GM18861 (cell line): ENCODE measurements at regions not wholly inside any gene's neighbourhood (a gene's known extent, or its start where the extent isn't known, plus 50 kb on each side); places are given as distances from the start of the nearest gene placed in this dataset.
"Not testable (repeated sequence)": the region's sequence is repeated elsewhere in the genome, so short reads cannot be mapped to it uniquely, and the experiment has no call there.

ENCODE experiments used
- ATAC-seq: cut with Tn5 transposase; IDR thresholded peaks from one replicate; pipeline ENCODE4 v1.9.1; 2021; ENCODE audit not compliant: unreplicated experiment

DNA sequence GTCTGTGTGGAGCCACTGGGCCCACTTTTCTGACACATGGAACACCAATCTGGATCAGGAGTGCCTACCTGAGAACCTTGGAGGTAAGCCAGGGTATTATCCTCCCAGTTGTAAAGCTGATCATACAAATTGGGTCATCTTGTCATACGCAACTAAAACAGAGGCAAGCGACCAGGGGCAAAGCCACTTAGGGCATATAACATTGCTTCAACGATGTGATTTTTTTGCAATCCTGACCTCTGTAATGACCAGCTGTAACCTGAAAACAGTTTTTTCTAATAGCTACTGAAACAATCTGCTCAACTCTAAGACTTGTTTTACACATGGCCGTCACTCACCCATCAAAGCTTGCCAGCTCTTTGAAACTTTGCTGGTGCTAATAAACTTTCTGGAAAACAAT lies 261.5 kb upstream of the AGTR2 start:
- no peak for ATAC-seq

DNA sequence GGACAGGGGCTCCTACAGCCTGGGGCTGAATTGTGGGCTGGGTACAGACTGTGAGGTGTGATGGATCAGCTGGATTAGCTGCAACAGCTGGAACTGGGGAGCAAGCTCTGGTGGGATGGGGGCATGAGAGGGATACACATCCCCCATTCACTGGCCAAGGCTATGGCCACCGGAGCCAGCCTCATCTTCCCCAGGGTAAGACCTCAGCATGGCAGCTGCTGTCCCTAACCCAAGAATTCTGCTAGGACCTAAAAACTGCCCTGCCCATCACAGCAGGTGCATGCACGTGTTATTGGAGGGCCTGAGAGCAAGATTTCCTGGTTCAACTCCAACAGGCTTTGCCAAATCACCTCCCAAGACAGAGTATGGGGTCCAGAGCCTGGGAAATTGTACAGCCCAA lies 258.6 kb upstream of the AGTR2 start:
- ATAC-seq = no peak

DNA sequence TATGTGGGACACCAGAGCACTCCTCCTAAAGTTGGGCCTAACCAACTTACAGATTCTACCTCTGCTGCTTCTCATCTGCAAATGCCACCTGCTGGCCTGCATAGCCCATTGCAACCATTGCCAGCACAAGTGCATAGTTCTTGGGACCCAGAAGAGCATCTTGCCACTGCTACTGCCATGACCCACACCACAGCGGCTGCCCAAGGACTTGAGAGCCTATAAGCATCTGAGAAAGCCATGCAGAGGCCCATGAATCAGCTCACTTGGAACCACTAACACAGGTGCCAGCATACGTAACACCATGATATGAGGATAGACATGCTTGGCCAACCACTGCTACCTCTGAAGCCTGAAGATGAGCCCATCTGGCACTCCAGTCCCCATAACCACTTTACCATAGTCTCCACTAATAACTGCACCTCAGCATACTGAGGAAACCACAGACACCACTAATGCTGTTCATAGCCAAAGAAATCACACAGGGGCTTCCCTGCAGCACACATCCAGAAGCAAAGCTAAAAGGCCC lies 258.1 kb upstream of the AGTR2 start:
- peak; percentile 79 for ATAC-seq

DNA sequence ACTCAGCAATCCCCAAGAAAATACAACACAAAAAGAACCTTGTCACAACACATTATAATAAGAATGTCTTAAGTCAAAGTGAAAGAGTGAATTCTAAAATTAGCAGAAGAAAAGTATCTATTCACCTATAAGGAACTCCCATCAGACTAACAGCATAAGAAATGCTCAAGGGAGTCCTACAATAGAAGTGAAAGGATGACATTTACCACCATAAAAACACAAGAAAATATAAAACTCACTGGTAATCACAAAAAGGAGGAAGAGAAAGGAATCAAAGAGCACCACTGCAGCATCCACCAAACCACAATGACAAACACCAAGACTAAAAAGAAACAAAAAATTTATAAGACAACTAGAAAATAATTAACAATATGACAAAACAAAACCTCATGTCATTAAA lies 257.0 kb upstream of the AGTR2 start:
- peak; percentile 65 for ATAC-seq

DNA sequence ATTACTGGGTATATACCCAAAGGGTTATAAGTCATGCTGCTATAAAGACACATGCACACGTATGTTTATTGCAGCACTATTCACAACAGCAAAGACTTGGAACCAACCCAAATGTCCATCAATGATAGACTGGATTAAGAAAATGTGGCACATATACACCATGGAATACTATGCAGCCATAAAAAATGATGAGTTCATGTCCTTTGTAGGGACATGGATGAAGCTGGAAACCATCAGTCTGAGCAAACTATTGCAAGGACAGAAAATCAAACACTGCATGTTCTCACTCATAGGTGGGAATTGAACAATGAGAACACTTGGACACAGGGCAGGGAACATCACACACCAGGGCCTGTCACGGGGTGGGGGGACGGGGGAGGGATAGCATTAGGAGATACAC lies 254.9 kb upstream of the AGTR2 start:
- not testable (repeated sequence) for ATAC-seq

DNA sequence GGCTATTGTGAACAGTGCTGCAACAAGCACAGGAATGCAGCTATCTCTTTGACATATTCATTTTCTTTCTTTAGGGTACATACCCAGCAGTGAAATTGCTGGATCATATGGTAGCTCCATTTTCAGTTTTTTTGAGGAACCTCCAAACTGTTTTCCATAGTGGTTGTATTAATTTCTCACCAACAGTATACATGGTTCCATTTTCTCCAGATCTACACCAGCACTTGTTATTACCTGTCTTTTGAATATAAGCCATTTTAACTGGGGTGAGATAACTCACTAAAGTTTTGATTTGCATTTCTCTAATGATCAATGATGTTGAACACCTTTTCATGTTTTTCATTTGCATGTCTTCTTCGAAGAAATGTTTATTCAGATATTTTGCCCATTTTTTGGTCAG lies 241.1 kb upstream of the AGTR2 start:
- ATAC-seq = no peak

DNA sequence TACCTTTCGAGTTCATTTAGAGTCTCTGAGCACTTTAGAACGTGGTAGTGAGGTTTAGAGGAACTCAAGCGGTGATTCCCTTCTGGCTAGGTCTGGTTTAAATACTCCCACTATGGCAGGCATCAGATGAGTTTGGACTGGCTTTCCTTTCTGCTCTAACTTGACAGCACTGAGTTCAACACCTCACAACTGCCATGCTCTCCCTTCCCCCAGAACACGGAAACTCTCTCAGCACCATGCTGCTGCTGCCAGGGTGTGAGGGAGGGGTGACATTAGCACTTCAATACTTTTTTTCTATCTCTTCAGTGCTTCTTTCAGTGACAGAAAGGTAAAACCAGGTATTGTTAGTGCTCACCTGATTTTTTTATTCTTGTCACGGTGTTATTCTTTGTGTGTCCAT lies 234.5 kb upstream of the AGTR2 start:
- ATAC-seq = no peak

DNA sequence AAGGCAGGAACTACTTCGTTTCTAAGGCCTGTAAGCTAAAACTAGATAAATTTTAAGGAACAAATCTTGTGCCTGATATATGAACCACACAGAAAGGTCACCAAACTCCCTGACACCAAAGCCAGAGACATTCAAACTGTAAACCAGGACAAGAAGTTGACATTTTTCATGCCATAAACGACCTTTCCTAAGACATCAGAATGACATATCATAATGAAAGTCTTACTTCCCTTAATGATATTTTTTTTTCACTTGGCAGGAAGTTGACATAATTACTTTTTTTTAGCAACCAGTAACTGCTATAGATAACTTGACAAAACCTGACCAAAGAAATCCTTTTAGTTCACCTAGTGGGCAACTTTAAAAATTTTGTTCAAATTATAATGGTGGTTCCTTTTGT lies 231.5 kb upstream of the AGTR2 start:
- ATAC-seq = peak; percentile 61

DNA sequence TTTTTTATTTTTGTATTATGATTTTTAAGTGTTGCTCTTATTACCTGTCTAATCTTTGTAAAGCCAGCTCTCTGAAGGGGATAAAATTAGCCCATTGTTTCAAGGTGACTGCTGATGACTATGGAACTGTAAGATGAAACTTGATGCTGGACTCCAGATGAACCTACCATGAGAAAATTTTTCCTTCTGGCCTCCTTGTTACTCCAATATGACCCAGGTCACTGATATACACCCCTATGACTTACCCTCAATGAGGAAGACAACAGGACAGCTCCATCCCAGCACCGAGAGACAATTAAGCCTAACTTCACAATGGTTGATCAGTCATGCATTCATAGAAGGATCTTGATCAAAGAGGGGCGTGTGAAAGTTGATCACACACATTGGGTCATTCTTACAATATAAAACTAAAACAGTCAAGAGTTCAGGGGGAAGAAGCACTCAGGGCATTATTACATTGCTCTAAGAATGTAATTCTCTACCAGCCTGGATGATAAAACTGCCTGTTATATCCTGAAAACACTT lies 230.8 kb upstream of the AGTR2 start:
- no peak for ATAC-seq

DNA sequence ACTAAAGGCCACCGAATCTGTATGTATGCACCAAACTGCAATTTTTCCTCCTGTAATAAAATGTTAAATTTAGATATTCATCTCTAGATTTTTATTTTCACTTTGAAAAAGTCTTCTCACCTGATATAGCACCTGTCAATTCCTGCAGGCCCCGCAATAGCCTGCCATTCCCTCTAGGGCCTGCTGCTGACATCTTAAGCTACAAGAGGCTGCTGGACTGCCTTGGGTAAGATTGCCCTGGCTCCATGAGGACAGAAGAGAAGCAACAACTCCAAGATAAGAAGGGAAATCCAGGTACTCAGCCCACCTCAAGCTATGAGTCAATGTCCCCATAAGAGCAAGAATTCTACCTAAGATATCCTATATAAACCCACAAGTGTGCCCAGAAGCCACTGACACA lies 230.2 kb upstream of the AGTR2 start:
- no peak for ATAC-seq

DNA sequence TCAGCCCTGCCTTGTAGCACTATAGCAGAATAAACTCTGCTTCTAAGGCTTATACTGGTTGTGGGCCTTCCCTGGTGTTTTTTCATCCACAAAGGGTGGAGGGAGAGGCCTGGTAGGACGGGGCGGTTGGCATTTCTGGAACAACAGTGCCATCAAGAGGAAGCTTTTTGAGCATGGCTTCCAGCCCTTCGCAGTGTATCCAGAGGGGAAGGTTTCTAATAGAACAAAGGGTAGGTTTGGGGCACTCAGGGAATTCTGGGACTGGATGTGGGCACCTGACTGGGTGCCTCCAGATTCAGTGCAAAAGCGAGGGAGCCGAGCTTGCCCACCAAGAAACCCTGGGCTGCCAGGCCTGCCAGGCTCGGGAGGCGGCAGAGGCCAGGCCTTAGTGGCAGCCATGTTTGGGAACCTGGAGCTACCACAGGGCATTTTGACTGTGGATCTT lies 229.6 kb upstream of the AGTR2 start:
- peak; percentile 54 for ATAC-seq

DNA sequence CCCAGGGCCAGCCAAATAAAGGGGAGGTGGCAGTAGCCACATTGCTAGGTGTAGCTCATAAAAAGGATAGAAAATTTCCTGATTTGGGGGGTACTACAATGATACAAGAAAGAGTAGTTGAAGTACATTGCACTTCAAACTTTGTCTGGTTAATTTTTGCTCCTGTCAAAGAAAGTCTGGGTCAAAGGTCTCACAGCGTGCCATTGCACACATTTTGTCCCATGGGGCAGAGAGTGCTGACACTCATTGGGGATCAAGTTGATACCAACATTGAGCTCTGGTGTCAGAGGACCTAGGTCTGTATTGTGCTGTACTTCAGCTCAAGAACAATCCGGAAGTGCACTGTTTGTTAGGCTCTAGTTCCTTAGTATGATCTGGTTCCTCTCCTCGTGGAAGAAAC lies 229.2 kb upstream of the AGTR2 start:
- ATAC-seq = no peak

DNA sequence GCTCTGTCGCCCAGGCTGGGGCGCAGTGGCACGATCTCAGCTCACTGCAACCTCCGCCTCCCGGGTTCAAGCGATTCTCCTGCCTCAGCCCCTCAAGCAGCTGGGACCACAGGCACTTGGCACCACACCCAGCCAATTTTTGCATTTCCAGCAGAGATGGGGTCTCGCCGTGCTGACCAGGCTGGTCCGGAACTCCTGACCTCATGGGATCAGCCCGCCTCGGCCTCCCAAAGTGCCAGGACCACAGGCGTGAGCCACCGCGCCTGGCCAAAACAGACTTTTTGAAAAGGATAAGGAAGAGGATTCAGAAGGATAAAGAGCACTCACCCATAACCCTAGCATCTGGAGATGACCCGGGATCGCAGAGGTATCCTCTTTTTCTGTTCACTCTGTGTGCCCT lies 224.5 kb upstream of the AGTR2 start:
- no peak for ATAC-seq

DNA sequence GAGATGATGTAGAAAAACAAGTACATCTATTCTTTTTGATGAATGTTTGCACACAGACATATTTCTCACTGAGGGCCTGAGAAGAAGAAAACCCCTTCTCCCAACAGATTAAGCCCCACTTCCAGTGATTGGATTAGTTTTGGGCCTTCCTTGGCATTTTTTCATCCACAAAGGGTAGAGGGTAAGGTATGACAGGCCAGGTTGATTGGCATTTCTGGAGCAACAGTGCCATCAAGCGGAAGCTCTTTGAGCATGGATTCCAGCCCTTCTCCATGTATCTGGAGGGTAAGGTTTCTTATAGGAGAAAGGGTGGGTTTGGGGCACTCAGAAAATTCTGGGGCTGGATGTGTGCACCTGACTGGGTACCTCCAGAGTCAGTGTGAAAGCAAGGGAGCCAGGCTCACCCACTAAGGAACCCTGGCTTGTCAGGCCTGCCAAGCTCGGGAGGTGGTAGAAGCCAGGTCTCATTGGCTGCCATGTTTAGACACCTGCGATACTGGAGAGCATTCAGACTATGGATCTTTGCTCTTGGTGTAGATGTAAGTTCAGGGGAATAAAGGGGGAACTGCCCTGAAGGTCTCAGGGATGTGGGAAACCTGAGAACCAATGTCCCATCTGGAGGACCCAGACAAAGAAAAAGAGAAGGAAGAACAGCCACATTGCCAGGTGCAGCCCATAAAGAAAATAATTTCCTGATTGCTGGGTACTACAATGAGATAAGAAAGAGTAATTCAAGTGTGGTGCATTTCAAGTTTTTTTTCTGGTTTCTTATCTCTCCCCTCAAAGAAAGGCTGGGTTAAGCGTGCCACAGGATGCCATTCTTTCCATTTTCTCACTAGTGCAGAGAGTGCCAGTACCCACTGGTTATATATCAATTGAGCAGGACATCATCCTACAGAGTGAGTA lies 222.3 kb upstream of the AGTR2 start:
- ATAC-seq = no peak

DNA sequence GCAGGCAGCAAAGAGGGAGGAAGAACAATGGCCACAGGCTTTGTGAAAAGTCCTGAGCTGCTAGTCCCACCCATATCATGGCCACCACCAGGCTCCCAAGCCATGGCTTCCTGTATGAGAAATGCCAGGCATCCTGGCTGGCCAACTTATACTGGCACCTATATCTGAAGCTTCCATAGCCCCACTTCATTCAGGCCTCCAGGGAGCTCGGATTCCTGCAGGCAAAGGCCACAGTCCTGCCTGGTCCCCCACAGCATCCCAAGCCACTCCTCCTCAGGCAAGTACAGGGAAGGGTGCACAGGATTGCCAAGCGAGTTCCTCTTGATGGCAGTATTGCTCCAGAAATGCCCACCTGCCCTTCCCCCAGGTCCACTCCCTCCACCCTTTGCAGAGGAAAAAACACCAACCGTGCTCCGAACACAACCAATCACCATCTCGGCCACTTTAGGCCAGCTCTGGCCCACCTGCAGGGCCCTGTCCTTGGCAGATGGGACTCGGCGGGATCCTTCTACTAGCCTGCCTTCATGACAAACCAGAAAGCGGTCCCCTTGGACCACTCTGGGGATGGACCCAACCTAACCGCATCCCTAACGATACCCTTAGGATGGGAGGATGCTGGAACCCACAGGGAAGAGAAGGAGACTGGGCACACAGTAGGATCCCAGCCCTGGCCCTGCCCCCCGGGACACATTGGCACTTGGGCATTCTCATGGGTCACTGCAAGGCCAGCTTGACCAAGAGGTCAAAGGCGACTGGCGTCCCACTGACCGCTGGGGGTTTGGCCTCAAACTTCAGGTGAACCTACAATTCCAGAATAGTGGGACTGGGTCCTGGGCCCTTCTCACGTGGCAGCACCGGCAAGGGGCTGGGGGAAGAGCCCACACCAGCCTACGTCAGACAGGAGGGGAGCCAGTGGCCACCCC lies 220.4 kb upstream of the AGTR2 start:
- no peak for ATAC-seq

DNA sequence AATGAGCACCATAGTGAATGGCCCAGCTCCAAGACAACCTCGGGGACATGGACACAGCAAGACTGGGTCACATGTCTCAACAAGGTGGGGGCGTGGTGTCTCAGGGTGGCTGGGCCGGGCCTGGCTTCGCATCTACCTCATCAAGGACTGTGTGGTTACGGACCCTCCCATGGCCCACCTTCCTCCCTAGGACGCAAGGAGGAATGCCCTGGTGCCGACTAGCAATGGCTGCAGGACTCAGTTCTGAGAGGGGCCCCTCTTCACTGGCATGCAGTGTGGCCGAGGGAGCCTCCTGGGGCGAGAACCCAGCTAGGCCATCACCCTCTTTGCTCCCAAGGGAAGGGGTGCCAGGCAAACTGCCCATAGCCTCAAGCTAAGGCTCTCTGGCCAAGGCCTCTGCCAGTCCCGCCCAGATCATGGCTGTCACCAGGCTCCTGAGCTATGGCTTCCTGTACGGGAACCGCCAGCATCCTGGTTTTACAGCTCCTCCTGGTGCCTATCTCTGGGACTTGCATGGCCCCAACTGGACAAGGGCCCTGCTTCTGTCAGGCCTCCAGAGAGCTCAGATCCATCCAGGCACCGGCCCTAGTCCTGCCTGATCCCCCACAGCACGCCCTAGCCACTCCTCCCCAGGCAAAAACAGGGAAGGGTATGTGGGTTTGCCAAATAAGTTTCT lies 218.0 kb upstream of the AGTR2 start:
- ATAC-seq = no peak

DNA sequence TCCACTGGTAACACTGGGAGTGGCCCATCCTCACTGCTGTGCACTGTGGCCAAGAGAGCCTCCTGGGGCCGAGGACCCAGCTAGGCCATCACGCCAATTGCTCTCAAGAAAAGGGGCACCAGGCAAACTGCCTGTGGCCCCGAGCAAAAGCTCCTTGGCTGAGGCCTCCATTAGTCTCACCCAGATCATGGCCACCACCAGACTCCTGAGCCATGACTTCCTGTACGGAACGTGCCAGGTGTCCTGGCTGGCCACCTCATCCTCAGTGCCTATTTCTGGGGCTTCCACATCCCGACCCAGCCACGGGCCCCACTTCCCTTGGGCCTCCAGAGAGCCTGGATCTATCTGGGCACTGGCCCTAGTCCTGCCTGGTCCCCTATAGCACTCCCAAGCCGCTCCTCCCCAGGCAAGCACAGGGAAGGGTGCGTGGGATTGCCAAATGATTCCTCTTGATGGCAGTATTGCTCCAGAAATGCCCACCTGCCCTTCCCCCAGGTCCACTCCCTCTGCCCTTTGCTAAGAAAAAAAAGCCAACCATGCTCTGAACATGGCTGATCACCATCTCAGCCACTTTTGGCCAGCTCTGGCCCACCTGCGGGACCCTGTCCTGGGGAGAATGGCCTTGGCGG lies 212.6 kb upstream of the AGTR2 start:
- ATAC-seq = no peak

DNA sequence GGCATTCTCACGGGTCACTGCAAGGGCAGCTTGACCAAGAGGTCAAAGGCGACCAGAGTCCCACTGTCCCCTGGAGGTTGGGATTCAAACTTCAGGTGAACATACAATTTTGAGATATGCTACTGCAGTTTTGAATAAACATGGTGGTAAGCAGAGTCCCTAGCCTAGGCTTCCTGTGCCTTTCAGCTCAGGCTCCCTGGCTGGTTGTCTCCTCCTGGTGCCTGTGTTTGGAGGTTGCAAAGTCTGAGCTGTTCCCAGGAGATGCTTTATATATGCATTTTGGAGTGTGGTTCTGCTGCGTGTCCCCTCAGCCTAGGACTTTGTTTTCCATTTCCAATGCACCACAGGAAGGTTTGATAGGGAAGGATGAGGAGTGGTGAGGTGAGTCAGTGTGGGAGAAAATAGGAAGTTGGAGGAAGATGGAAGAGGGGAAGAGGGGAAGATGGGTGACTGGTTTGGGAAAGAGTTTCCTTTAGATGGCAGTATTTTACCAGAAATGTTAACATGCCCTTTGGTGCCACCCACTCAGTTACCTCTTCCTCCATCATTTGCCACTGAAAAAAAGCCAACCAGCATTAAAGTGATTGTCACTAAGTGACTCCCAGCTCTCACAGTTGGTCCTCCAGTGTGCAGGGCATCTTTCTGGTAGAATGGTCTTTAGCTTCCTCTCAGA lies 211.7 kb upstream of the AGTR2 start:
- no peak for ATAC-seq

DNA sequence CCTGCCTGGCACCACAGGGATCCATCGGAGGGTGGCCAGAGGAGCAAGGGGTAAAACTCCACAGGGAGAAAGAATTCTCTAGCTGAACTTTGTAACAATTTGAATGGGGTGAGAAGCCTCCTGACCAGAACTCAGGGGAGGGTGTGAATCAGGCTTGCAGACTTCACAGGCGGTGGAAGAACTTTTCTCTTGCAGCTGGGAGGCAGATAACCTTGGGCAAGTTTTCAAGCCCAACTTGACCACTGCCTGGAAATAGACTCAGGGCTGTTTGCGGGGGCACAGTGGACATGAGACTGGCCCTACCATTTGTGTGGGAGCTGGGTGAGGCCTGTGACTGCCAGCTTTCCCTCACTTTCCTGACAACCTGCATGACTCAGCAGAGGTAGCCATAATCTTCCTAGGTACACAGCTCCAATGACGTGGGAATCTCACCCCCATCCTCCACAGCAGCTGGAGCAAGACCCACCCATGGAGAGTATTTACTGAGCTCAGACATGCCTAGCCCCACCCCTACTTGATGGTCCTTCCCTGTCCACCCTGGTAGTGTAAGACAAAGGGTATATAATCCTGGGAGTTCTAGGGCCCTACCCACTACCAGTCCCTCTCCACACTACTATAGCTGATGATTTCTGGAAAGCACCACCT lies 210.0 kb upstream of the AGTR2 start:
- ATAC-seq = no peak
